ENCODE measurements at regions not wholly inside any gene's neighbourhood (a gene's known extent, or its start where the extent isn't known, plus 50 kb on each side); places are given as distances from the start of the nearest gene placed in this dataset.
"Not testable (repeated sequence)": the region's sequence is repeated elsewhere in the genome, so short reads cannot be mapped to it uniquely, and the experiment has no call there.

DNA sequence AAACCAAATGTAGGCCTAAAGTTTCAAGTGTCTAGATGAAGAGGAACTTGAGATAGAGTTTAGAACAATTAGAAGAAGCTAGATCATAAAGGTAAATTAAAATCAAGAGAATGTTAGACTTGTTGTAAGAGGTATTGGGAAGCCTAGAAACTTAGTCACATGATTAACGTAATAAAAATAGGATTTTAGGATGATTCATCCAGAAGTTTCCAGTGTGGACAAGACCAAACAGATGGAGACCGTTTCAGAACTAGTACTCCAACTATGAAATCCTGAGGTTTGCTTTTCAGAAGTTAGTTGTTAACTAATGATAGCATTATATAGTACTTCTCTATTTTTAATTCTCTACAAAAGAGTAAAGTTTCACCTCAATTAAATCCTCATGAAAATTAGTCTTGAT is 104.9 kb downstream of the MZT1 start:
- H3K27ac ChIP-seq (ENCODE audit: low read length), result no peak overlapping the region
- no peaks in the 10 kb centered on the region for H3K79me2 ChIP-seq (ENCODE audit: insufficient read depth, low read length)
- no peak for TF ChIP-seq EZH2 (IDR thresholded peaks at IDR 0.05; ENCODE audit: borderline replicate concordance, low read depth, low read length, severe bottlenecking)
- TF ChIP-seq, protein P1, sequence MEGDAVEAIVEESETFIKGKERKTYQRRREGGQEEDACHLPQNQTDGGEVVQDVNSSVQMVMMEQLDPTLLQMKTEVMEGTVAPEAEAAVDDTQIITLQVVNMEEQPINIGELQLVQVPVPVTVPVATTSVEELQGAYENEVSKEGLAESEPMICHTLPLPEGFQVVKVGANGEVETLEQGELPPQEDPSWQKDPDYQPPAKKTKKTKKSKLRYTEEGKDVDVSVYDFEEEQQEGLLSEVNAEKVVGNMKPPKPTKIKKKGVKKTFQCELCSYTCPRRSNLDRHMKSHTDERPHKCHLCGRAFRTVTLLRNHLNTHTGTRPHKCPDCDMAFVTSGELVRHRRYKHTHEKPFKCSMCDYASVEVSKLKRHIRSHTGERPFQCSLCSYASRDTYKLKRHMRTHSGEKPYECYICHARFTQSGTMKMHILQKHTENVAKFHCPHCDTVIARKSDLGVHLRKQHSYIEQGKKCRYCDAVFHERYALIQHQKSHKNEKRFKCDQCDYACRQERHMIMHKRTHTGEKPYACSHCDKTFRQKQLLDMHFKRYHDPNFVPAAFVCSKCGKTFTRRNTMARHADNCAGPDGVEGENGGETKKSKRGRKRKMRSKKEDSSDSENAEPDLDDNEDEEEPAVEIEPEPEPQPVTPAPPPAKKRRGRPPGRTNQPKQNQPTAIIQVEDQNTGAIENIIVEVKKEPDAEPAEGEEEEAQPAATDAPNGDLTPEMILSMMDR (IDR thresholded peaks at IDR 0.05; ENCODE audit: borderline replicate concordance, extremely low read depth, low read length, poor library complexity, severe bottlenecking), result no peak
- H4K20me1 ChIP-seq (ENCODE audit: insufficient read depth, low read length), result no peaks in the 10 kb centered on the region
- no peak overlapping the region for H3K4me3 ChIP-seq (ENCODE audit: low read depth in 1 of 2, low read length in 2 of 2)
- H2AFZ ChIP-seq (ENCODE audit: low read depth, low read length), result no peak overlapping the region
- H3K36me3 ChIP-seq (ENCODE audit: insufficient read depth, low read length), result no peaks in the 10 kb centered on the region
- no peak for DNase-seq
- H3K9me3 ChIP-seq (ENCODE audit: insufficient read depth, low read length, severe bottlenecking), result no peaks in the 10 kb centered on the region
- H3K4me2 ChIP-seq (ENCODE audit: insufficient read depth, low read length), result no peak overlapping the region
- no peak overlapping the region for H3K9ac ChIP-seq (ENCODE audit: low read depth, low read length)
- no peaks in the 10 kb centered on the region for H3K27me3 ChIP-seq (ENCODE audit: insufficient read depth, low read length, poor library complexity)
- no peak for ATAC-seq (ENCODE audit: insufficient read depth, low read depth)
- no peaks in the 10 kb centered on the region for H3K4me1 ChIP-seq (ENCODE audit: insufficient read depth, low read length)

DNA sequence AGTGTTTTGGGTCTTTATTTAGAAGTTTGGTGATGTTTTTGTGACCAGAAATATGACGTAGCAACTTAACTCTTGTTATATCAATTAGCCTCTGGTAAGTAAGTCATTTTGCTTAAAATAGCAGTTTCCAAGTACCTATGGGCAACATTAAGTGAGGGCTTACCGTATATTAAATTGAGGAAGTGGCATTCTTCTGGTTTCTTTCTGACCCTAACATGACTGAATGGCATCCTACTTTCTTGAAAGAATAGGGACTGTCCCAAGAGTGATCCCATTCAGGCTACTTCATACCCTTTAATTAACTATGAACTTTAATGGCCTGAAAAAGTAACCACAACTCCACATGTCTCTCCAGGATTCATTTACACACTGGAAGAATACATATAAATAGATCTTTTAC is 106.6 kb downstream of the MZT1 start:
- no peak for ATAC-seq (ENCODE audit: insufficient read depth, low read depth)
- Histone ChIP-seq H3K9ac (ENCODE audit: low read depth, low read length) (no peak overlapping the region), H3K4me3 (ENCODE audit: low read depth in 1 of 2, low read length in 2 of 2) (no peak overlapping the region), H3K9me3 (ENCODE audit: insufficient read depth, low read length, severe bottlenecking) (no peaks in the 10 kb centered on the region), H2AFZ (ENCODE audit: low read depth, low read length) (no peak overlapping the region), H4K20me1 (ENCODE audit: insufficient read depth, low read length) (no peaks in the 10 kb centered on the region), H3K4me2 (ENCODE audit: insufficient read depth, low read length) (no peak overlapping the region), H3K36me3 (ENCODE audit: insufficient read depth, low read length) (no peaks in the 10 kb centered on the region), H3K79me2 (ENCODE audit: insufficient read depth, low read length) (no peaks in the 10 kb centered on the region), H3K27me3 (ENCODE audit: insufficient read depth, low read length, poor library complexity) (no peaks in the 10 kb centered on the region), H3K27ac (ENCODE audit: low read length) (no peak overlapping the region), H3K4me1 (ENCODE audit: insufficient read depth, low read length) (no peaks in the 10 kb centered on the region)
- TF ChIP-seq, protein P1 (IDR thresholded peaks at IDR 0.05; ENCODE audit: borderline replicate concordance, extremely low read depth, low read length, poor library complexity, severe bottlenecking), result no peak
- no peak for TF ChIP-seq EZH2 (IDR thresholded peaks at IDR 0.05; ENCODE audit: borderline replicate concordance, low read depth, low read length, severe bottlenecking)
- no peak for DNase-seq

DNA sequence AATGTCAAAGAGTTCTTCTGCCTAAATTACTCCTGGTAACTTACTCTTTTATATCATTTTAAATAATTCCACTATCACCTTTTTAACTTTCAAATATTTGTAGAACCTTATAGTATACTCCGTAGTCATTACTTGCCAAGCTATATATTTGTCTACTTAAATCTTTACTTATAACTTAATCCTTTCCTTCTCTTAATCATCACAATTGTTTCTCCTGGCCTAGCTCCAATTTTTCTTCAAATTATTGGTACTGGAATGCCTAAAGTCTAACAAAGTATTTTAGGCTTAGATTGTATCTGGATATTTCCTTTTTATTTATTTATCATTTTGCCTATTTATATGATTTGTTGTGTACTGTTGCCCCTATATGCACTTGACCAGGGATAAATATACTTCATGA is 109.5 kb downstream of the MZT1 start:
- H3K4me3 ChIP-seq (ENCODE audit: low read depth in 1 of 2, low read length in 2 of 2), result no peak overlapping the region
- TF ChIP-seq, protein P1 (IDR thresholded peaks at IDR 0.05; ENCODE audit: borderline replicate concordance, extremely low read depth, low read length, poor library complexity, severe bottlenecking), result no peak
- no peaks in the 10 kb centered on the region for H3K36me3 ChIP-seq (ENCODE audit: insufficient read depth, low read length)
- no peak overlapping the region for H2AFZ ChIP-seq (ENCODE audit: low read depth, low read length)
- DNase-seq (no peak), ATAC-seq (ENCODE audit: insufficient read depth, low read depth) (no peak)
- no peaks in the 10 kb centered on the region for H3K79me2 ChIP-seq (ENCODE audit: insufficient read depth, low read length)
- H3K27ac ChIP-seq (ENCODE audit: low read length), result no peak overlapping the region
- no peaks in the 10 kb centered on the region for H4K20me1 ChIP-seq (ENCODE audit: insufficient read depth, low read length)
- H3K9me3 ChIP-seq (ENCODE audit: insufficient read depth, low read length, severe bottlenecking), result no peaks in the 10 kb centered on the region
- H3K4me1 ChIP-seq (ENCODE audit: insufficient read depth, low read length), result no peaks in the 10 kb centered on the region
- no peak overlapping the region for H3K9ac ChIP-seq (ENCODE audit: low read depth, low read length)
- no peaks in the 10 kb centered on the region for H3K27me3 ChIP-seq (ENCODE audit: insufficient read depth, low read length, poor library complexity)
- no peak overlapping the region for H3K4me2 ChIP-seq (ENCODE audit: insufficient read depth, low read length)

DNA sequence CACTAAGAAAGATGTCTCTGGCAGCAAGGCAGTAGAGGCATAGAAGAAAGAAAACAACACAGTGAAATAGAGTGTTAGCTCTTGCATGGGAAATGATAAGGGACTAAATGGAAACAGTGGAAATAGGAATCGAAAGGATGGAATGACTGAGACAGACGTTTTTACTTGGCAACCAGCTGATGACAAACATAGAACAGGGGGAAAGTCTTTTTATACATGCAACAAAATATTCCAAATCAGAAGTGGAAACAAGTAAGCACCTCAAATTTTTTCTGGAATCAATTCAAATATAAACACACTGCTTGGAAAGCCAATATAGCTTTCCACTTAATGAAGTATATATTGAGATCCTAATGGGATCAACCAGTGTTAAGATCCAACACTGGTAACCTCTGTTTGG is 110.2 kb downstream of the MZT1 start:
- H4K20me1 ChIP-seq (ENCODE audit: insufficient read depth, low read length), result no peaks in the 10 kb centered on the region
- no peak overlapping the region for H3K27ac ChIP-seq (ENCODE audit: low read length)
- no peaks in the 10 kb centered on the region for H3K4me1 ChIP-seq (ENCODE audit: insufficient read depth, low read length)
- DNase-seq (no peak), ATAC-seq (ENCODE audit: insufficient read depth, low read depth) (no peak)
- H3K4me2 ChIP-seq (ENCODE audit: insufficient read depth, low read length), result no peak overlapping the region
- H3K27me3 ChIP-seq (ENCODE audit: insufficient read depth, low read length, poor library complexity), result no peaks in the 10 kb centered on the region
- H3K36me3 ChIP-seq (ENCODE audit: insufficient read depth, low read length), result no peaks in the 10 kb centered on the region
- H3K79me2 ChIP-seq (ENCODE audit: insufficient read depth, low read length), result no peaks in the 10 kb centered on the region
- TF ChIP-seq EZH2 (IDR thresholded peaks at IDR 0.05; ENCODE audit: borderline replicate concordance, low read depth, low read length, severe bottlenecking), result no peak
- TF ChIP-seq, protein P1 (IDR thresholded peaks at IDR 0.05; ENCODE audit: borderline replicate concordance, extremely low read depth, low read length, poor library complexity, severe bottlenecking), result no peak
- no peak overlapping the region for H3K4me3 ChIP-seq (ENCODE audit: low read depth in 1 of 2, low read length in 2 of 2)
- H3K9ac ChIP-seq (ENCODE audit: low read depth, low read length), result no peak overlapping the region
- H2AFZ ChIP-seq (ENCODE audit: low read depth, low read length), result no peak overlapping the region
- no peaks in the 10 kb centered on the region for H3K9me3 ChIP-seq (ENCODE audit: insufficient read depth, low read length, severe bottlenecking)

DNA sequence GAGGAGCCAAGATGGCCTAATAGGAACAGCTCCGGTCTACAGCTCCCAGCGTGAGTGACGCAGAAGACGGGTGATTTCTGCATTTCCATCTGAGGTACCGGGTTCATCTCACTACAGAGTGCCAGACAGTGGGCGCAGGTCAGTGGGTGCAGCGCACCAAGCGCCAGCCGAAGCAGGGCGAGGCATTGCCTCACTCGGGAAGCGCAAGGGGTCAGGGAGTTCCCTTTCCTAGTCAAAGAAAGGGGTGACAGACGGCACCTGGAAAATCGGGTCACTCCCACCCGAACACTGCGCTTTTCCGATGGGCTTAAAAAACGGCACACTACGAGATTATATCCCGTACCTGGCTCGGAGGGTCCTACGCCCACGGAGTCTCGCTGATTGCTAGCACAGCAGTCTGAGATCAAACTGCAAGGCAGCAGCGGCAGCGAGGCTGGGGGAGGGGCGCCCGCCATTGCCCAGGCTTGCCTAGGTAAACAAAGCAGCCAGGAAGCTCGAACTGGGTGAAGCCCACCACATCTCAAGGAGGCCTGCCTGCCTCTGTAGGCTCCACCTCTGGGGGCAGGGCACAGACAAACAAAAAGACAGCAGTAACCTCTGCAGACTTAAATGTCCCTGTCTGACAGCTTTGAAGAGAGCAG is 117.1 kb downstream of the MZT1 start:
- H3K27me3 ChIP-seq (ENCODE audit: insufficient read depth, low read length, poor library complexity); H3K36me3 ChIP-seq (ENCODE audit: insufficient read depth, low read length); ATAC-seq (ENCODE audit: insufficient read depth, low read depth); H3K4me2 ChIP-seq (ENCODE audit: insufficient read depth, low read length); H3K9ac ChIP-seq (ENCODE audit: low read depth, low read length); H4K20me1 ChIP-seq (ENCODE audit: insufficient read depth, low read length); H3K4me3 ChIP-seq (ENCODE audit: low read depth in 1 of 2, low read length in 2 of 2); H3K79me2 ChIP-seq (ENCODE audit: insufficient read depth, low read length); H2AFZ ChIP-seq (ENCODE audit: low read depth, low read length); DNase-seq; H3K4me1 ChIP-seq (ENCODE audit: insufficient read depth, low read length); H3K27ac ChIP-seq (ENCODE audit: low read length); H3K9me3 ChIP-seq (ENCODE audit: insufficient read depth, low read length, severe bottlenecking): not testable (repeated sequence)

Measured in DND-41 (cell line).